AG20443 (cell line): ENCODE measurements at regions not wholly inside any gene's neighbourhood (a gene's known extent, or its start where the extent isn't known, plus 50 kb on each side); places are given as distances from the start of the nearest gene placed in this dataset.
"Not testable (repeated sequence)": the region's sequence is repeated elsewhere in the genome, so short reads cannot be mapped to it uniquely, and the experiment has no call there.

Experiments used
- DNase-seq: peaks from one replicate; pipeline ENCODE4 v3.0.0; 2012; ENCODE audit warnings: low spot score, mixed read lengths

DNA sequence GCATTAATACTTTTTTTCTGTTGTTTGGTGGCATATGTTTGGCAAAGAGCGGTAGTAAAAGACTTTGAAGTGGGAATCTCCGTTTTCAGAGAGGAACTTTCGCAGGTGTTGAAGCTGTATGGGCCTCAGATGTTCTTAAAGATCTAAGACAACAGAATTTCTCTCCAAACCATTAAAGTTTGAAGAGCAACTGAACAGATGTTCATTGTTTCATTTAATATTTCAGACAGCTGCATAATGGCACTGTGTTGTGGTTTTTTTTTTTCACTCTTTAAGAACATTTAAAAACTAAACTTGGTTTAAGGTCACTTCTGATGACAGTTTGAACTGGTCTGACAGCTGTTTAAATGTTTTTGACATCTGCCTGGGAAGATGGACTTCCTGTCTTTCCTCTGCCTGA, 882.7 kb upstream of the PCDH10 start:
- no peak for DNase-seq

DNA sequence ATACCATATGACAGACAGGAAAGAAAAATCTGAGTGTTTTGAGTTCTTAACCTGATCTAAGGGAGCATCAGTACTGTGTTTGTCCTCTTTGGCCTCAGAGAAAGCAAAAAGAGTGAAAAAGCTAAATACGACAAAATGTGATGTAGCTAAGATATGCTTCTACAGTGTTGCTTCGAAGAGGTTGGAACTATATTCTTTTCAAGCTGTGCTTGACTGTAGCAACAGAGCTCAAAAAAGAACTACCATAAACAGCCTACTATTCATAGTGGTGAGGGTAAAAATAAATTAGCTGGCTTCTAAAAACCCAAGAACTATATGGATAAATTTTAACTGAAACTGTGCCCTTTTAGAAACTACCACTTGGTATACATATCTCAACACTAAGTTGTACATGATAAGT, 881.8 kb upstream of the PCDH10 start:
- DNase-seq = no peak

DNA sequence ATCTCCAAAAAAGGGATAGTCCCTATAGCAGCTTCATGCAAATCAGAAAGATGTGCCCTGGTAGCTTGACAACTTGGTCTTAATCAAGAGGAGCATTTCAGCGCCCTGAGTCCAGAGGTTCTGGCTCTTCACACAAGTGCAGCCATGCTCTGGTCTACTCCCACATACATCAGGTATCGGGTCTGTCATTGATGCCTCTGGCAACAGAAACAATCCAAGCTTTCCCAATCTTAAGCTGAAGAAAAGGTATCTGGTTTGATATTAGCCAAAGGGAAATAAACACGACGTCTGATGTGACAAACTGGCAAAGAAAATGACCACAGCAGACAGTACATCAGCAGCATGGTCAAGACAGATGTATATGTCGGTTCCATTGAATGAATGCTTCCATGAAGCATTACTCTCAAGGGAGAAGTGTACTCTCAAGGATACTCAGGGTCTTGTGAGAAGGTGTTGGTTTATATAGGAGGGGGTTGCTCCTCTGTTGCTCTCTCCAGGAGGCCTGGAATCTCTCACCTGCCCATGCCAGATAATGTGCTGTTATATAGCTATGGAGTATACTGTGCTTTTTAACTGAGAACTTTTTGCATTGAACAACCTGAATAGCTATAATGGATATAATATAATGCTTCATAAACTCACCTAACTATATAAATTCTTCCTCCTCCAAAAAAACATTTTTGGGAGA, 879.6 kb upstream of the PCDH10 start:
- DNase-seq = no peak

DNA sequence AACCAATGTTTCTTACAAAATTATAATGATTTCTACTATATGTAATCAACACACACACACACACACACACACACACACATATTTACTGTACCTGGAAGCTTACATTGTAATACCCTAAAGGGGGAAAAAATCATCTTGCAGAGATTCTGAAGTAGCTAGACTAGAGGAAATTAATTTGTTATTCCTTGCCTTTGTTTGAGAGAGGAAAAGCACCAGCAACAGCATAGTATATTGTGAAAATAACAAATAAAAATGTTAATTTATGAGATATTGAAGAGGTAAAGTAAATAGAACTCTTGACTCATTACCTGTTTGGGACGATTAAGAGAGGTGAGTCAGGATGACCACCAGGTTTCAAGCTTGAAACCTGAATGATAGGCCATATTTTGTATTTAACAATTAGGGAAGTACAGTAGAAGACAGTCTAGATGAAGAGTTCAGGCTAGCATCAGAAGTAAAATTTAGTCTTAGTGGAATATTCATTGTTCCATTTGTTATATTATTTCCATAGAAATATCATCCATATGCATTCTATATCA, 873.4 kb upstream of the PCDH10 start:
- DNase-seq = no peak

DNA sequence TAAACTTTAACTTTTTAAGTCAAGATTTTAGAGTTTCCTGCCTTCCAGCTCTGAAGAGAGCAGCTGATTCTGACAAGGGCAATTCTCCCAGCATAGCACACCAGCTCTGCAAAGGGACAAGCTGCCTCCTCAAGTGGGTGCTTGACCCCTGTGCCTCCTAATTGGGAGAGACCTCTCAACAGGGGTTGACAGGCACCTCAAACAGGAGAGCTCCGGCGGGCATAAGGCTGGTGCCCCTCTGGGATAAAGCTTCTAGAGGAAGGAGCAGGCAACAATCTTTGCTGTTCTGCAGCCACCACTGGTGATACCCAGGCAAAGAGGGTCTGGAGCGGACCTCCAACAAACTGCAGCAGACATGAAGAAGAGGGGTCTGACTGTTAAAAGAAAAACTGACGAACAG, 872.9 kb upstream of the PCDH10 start:
- no peak for DNase-seq

DNA sequence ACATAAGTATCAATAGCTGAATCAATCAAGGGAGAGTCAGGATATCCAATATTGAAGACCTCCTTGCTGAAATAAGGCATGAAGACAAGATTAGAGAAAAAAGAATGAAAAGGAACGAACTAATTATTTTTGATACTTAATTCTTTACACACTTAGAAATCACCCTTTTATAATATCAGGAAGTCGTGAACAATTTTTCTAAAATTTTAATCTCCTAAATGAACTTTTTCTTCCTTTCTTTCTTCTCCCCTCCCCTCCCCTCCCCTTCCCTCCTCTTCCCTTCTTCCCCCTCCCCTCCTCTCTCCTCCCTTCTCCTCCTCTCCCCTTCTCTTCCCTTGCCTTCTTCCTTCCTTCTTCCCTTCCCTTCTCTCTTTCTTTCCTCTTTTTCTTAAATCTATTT, 872.1 kb upstream of the PCDH10 start:
- DNase-seq = no peak

DNA sequence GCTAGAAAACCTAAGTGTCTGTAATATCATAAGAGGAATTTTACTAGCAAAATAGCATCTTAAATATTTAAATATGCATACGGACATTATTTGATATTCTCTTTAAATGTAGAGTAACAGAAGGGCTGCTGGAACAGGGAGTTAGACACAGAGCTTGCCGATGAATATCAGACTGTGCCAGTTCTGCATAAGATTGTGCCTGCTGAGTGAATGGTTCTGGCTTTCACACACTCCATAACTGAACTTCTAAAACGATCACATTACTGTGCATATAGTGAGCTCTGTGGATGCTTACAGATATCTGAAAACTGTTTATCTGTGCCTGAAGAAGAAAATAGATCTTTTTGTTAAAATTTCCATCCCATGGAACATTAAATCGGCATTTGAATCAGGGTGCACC, 867.4 kb upstream of the PCDH10 start:
- no peak for DNase-seq

DNA sequence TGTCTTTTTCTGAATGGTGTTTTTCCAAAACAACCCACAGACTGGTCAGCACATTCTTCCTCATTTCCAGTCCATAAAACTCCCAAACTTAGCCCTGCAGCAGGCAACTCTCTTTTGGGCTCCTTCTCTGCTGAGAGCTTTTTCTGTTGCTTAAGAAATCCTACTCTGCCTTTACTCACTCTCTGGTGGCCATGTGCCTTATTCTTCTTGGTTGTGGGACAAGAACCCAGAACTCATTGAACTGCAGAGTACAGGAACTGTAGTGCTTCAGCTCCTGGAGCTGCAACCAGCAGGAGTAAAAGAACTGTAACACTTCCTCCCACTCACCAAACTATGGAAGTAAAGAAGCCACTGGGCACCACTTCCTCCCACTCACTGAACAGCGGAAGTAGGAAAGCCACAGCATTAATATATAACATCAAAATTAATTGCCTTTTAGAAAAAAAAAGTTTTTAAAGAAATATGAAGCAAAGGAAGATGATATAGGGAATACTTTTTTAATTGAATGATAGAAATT, 864.1 kb upstream of the PCDH10 start:
- DNase-seq = no peak

DNA sequence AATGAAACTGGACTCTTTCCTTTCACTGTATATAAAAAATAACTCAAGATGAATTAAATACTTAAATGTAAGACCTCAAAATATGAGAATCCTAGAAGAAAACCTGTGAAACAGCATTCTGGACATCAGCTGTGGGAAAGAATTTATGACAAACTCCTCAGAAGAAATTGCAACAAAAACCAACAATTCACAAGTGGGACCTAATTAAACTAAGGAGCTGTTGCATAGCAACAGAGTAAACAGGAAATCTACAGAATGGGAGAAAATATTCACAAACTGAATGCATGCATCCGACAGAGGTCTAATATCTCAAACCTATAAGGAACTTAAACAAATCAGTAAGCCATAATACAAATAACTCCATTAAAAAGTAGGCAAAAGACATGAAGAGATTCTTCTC, 851.7 kb upstream of the PCDH10 start:
- no peak for DNase-seq

DNA sequence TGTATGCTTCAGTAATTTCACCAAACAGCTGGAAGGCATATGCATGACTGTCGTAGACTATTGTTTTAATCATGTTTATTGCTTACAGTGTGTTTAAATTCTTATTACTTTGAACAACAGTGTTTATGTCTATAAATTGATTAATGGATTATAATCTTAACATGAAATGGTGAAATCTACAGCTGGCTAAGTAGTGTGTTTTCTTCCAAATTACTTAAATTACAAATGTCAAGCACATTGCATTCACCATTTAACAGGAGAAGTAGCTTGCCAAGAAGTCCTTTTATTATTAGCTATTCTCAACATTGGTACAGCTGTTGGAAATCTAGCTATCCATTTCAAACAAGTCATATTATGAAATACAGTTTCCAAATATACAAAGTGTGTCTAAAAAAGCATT, 849.3 kb upstream of the PCDH10 start:
- DNase-seq = no peak

DNA sequence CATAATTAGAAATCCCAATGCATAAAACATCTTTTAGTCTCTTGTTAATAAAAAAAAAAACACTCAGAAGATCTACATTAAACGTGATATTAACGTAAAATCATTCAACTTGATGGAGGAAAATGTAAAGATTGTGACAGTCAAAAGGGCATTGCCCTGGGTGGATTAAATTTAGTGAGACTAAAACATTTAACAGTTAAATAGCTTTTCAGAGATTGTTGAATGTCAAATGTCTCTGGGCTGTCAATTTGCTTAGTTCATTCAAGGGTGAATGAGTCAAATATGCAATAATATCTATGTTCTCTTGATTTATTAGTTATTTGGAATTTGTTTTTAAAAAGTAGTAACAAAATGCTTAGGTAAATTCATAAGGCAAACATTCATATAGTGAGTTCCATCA, 836.6 kb upstream of the PCDH10 start:
- DNase-seq = no peak

DNA sequence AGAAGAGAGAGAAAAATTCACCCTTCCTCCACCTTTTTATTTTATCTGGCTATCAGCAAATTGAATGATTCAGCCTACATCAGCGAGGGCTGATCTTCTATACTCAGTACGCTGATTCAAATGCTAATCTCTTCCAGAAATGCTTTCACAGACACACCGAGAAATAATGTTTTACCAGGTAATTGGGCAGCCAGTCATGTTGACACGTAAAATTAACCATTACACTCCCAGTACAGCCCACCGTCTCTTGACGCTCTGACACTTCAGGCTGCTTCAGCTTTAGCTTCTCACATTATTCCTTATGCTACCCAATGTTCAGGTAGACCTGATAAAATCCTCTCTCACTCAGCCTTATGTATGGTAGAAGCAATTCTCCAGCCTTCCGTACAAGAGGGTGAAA, 835.2 kb upstream of the PCDH10 start:
- no peak for DNase-seq

DNA sequence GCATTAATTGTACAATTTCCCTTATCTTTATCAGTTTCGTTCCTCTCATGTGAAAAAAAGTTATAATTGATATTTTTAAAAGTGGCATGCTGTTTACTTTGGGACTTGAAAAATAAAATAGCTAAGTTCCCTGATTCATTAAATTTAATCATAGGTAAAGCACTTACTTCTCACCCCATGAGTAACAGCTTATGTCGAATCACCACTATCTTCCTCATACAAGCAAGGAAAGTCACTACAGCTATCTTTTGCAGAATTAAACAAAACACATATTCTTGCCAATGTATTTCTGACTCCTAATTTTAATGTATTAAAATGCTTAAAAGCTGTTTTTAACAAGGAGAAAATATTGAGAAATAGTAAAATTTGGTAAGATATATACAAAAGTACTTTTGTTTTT, 832.4 kb upstream of the PCDH10 start:
- no peak for DNase-seq

DNA sequence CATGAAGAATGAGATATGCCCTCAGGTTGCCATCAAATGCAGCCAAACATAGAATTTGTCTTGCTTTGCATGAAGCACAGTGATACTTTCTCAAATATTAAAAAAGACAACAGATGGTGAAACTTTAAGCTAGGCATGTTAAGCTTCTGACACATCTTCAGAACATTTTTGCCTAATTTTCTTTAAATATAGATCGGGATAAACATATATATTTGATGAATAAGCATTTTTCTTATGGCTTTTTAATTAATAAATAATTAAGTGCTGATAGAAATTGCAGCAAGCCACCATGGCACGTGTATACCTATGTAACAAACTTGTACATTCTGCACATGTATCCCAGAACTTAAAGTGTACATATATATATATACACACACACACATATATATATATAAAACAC, 831.2 kb upstream of the PCDH10 start:
- DNase-seq = no peak

DNA sequence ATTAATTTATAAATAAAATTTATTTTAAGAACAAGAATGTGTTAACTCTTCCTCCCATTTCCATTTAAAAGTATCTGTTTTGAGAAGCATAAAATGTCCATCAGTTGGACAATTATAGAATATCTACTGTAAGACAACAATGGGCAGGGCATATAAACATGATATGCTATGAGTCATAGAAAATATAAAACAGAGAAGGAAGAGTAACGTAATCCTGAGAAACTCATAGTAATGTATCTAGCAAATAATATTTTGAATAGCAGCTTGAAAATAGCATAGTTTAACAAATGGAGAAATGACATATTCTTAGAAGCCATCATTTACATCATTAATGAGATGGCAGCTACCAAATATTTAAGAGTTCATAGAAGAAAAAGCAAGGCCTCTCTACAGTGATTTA, 820.3 kb upstream of the PCDH10 start:
- DNase-seq = no peak

DNA sequence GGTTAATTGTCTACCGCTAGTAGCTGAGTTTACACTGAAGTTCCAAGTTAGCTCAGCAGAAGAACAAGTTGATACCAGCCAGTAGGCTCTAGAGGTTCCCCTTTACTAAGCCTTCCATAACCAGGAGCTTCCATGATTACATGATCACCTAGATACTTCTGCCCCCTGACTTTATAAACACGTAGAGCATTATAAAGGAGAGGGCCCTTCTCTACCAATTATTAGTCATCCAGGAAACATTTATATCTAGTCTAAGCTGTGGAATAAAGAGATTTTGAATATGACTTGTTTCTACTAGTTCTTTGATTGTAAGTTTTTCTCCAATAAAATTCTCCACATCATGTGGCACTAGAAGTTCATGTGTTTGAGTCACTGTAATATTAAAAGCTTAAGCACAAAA, 818.1 kb upstream of the PCDH10 start:
- no peak for DNase-seq

DNA sequence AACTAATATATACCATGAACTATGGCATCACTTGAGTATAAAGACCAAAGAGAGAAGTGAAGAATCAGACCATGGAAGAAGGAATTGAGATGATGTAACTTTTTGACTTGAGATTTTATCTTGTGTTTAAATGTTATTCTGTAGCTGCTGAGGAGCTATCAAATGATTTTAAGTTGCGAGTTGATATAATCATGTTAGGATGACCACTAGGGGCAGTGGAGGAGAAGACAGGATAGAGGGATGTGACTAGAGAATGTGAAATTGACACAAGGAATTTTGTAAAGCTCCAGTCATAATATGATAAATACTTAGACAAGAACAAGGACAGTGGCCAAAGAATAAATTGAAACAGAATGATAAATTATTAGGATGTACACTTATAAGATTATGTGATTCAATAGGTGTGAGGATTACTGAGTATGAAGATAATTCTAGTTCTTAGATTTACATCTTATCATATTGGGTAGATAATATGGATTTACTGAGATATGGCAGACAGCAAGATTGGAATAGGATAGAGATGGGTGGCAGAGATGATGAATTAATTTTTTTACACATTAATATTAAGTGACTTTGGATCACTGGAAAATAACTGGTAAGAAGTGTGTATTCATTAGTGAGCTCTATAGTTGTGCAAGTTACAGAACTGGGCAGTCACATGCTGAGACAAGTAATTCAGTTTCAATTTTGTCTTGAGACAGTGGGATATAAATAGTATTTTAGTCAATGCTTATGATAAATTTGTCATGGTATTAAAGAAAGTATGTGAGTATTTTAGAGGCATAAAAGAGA, 816.0 kb upstream of the PCDH10 start:
- no peak for DNase-seq

DNA sequence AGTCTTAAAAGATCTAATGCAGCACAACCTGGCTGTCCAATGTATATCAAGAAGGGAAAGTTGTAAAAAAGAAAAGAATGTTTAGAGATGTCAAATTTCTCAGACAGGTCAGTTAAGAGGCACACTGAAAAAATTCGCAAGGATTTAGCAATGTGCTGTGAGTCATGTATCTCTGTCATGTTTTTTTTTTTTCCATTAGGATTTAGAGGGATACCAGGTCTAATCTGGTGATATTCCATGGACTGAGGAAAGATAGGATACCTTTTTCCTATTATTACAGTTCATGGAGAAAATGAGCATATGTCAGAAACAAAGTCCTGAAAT, 815.4 kb upstream of the PCDH10 start:
- no peak for DNase-seq

DNA sequence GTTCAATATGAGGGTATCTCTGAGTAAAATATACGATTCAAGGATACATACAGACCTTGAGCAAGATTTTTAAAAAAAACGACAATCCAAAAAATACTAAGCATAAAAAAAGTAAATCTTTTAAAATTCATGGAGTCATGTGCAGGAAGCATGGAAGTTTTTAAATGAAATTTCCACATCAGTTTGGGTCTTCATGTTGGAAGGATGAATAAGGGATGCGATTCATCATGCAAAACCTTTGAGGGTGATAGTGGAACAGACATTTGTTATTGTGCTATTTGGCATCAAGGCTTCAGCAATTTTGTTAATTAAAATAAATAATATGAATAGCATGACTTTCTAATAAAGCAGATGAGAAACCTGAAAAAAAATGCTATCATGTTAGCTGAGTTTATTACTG, 815.0 kb upstream of the PCDH10 start:
- DNase-seq = no peak

DNA sequence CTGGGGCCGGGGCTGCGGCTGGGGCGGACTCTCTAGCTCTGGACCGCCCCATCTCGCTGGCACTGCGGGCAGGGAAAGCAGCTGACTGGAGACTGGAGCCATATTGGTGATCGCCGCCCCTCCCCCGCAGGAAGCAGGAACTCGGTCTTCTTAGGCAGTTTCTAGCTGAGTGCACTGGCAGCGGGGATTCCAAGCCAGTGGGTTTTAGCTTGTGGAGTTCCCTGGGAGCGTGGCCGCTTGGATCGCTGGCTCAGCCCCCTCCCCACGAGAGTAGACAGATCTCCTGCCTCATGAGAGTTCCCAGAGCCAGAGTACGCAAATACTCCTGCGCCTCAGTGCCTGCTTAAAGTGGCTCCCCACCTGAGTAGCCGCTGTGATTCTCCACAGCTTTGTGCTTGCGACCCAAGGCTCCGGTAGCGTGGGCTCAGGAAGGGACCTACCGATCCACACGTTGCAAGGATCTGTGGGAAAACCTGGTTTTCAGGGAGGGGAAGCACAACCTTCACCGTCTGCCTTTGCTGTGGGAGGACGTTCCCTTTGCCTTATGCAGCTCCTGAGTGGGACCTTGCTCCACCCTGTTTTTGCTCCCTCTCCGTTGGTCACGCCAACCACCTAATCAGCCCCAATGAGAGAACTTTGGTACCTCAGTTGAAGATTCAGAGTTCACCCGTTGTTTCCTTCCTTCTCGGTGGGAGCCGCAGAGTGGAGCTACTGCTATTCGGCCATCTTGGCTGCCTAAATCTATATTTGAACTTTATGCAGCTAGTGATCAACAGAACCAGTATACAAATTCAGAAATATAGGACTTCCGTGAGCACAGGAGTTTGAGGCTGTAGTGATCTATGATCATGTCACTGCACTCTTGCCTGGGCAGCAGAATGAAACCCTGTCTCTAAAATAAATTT, 803.9 kb upstream of the PCDH10 start:
- DNase-seq = no peak

DNA sequence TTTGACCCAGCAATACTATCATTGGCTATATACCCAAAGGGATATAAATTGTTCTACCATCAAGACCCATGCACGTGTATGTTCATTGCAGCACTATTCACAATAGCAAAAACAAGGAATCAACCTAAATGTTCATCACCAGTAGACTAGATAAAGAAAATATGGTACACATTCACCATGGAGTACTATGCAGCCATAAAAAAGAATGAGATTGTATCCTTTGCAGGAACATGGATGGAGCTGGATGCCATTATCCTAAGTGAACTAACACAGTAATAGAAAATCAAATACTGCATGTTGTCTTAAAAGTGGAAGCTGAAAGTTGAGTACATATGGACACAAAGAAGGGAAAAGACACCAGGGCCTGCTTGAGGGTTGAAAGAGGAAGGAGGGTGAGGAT, 803.1 kb upstream of the PCDH10 start:
- DNase-seq = no peak

DNA sequence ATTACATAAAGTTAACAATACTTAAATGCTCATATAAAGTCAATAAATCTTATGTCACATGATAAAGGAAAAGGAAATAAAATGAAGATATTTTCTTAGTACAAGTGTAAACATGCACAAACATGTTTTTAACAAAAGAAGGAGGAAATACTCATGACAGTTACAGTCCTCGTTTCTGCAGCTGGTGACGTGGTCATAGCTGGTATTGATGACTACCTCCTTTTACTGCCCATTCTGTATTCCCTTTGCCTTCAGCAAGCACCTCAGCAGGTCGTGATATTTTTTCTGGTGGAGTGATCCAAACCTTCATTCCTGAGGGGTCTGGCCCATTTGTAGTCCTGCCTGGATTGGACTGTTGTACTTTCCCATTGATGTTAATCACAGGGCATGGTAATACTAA, 797.5 kb upstream of the PCDH10 start:
- DNase-seq = not testable (repeated sequence)

DNA sequence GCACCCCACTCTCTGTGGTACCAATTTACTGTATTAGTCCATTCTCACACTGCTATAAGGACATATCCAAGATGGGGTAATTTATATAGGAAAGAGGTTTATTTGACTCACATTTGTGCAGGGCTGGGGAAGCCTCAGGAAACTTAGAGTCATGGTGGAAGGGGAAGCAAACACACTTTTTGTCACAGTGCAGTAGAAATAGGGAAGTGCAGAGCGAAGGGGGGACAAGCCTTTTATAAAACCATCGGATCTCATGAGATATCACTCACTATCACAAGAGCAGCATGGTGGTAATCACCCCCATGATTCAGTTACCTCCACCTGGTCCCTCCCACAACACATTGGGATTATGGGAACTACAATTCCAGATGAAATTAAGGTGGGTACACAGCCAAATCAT, 766.9 kb upstream of the PCDH10 start:
- no peak for DNase-seq
